Type B pancreatic cell (in vitro differentiated cells): ENCODE measurements at regions not wholly inside any gene's neighbourhood (a gene's known extent, or its start where the extent isn't known, plus 50 kb on each side); places are given as distances from the start of the nearest gene placed in this dataset.

Experiments
- DNase-seq: peaks from one replicate; pipeline ENCODE4 v3.0.0; 2021; ENCODE audit warnings: mixed read lengths; ENCODE audit not compliant: unreplicated experiment; ENCODE audit errors: extremely low spot score
- H3K27ac Mint-ChIP-seq: 2 replicates; pipeline ENCODE4 v1.8.0; 2021; ENCODE audit warnings: mild to moderate bottlenecking, mixed read lengths
- H3K27me3 Mint-ChIP-seq: 2 replicates; pipeline ENCODE4 v1.8.0; 2021; ENCODE audit warnings: mixed read lengths
- H3K36me3 Mint-ChIP-seq: 2 replicates; pipeline ENCODE4 v1.8.0; 2021; ENCODE audit warnings: mixed read lengths
- H3K4me1 Mint-ChIP-seq: one replicate; pipeline ENCODE4 v1.8.0; 2021; ENCODE audit warnings: mixed read lengths; ENCODE audit not compliant: unreplicated experiment
- H3K4me3 Mint-ChIP-seq: 2 replicates; pipeline ENCODE4 v1.8.0; 2021; ENCODE audit warnings: mild to moderate bottlenecking, mixed read lengths
- H3K9me3 Mint-ChIP-seq: 2 replicates; pipeline ENCODE4 v1.8.0; 2021; ENCODE audit warnings: mixed read lengths
- TF ChIP-seq, protein P1 (sequence below): fragments of 200-600 bp; sonication (generic); conservative IDR thresholded peaks from 2 replicates; pipeline ENCODE4 v1.5.0; 2021; ENCODE audit warnings: antibody characterized with exemption, mild to moderate bottlenecking

- Mint-ChIP-seq H3K9me3 (no peaks in the 10 kb centered on the region), H3K4me3 (no peak overlapping the region), H3K27me3 (no peaks in the 10 kb centered on the region), H3K27ac (no peak overlapping the region), H3K36me3 (no peaks in the 10 kb centered on the region), H3K4me1 (no peaks in the 10 kb centered on the region)
- TF ChIP-seq, protein P1, sequence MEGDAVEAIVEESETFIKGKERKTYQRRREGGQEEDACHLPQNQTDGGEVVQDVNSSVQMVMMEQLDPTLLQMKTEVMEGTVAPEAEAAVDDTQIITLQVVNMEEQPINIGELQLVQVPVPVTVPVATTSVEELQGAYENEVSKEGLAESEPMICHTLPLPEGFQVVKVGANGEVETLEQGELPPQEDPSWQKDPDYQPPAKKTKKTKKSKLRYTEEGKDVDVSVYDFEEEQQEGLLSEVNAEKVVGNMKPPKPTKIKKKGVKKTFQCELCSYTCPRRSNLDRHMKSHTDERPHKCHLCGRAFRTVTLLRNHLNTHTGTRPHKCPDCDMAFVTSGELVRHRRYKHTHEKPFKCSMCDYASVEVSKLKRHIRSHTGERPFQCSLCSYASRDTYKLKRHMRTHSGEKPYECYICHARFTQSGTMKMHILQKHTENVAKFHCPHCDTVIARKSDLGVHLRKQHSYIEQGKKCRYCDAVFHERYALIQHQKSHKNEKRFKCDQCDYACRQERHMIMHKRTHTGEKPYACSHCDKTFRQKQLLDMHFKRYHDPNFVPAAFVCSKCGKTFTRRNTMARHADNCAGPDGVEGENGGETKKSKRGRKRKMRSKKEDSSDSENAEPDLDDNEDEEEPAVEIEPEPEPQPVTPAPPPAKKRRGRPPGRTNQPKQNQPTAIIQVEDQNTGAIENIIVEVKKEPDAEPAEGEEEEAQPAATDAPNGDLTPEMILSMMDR, result no peak
- no peak for DNase-seq
These were observed 1267.9 kb downstream of the AMY1C start for GRCh38 chr1:105017587-105017986.

- Mint-ChIP-seq H3K9me3 (no peaks in the 10 kb centered on the region), H3K36me3 (no peaks in the 10 kb centered on the region), H3K27me3 (no peaks in the 10 kb centered on the region), H3K4me3 (no peak overlapping the region), H3K4me1 (no peaks in the 10 kb centered on the region), H3K27ac (no peak overlapping the region)
- TF ChIP-seq, protein P1, result no peak
- DNase-seq, result no peak
These were observed 1274.0 kb downstream of the AMY1C start for GRCh38 chr1:105023719-105024118.

- no peak for DNase-seq
- H3K27me3 Mint-ChIP-seq, result no peaks in the 10 kb centered on the region
- TF ChIP-seq, protein P1, result peak; percentile 9
- H3K27ac Mint-ChIP-seq, result no peak overlapping the region
- no peaks in the 10 kb centered on the region for H3K9me3 Mint-ChIP-seq
- H3K36me3 Mint-ChIP-seq, result no peaks in the 10 kb centered on the region
- no peak overlapping the region for H3K4me3 Mint-ChIP-seq
- H3K4me1 Mint-ChIP-seq, result no peaks in the 10 kb centered on the region
These were observed 1278.3 kb downstream of the AMY1C start for GRCh38 chr1:105027838-105028471.

GRCh38 chr1:105072446-105072845 is 1322.7 kb downstream of the AMY1C start:
- no peak overlapping the region for H3K27ac Mint-ChIP-seq
- DNase-seq, result no peak
- no peak overlapping the region for H3K4me3 Mint-ChIP-seq
- no peaks in the 10 kb centered on the region for H3K9me3 Mint-ChIP-seq
- H3K4me1 Mint-ChIP-seq, result no peaks in the 10 kb centered on the region
- TF ChIP-seq, protein P1, result no peak
- no peaks in the 10 kb centered on the region for H3K27me3 Mint-ChIP-seq
- H3K36me3 Mint-ChIP-seq, result no peaks in the 10 kb centered on the region

- H3K27me3 Mint-ChIP-seq, result no peaks in the 10 kb centered on the region
- no peaks in the 10 kb centered on the region for H3K36me3 Mint-ChIP-seq
- H3K27ac Mint-ChIP-seq, result no peak overlapping the region
- TF ChIP-seq, protein P1, result no peak
- no peak for DNase-seq
- no peak overlapping the region for H3K4me3 Mint-ChIP-seq
- no peaks in the 10 kb centered on the region for H3K9me3 Mint-ChIP-seq
- H3K4me1 Mint-ChIP-seq, result no peaks in the 10 kb centered on the region
These were observed 1323.2 kb downstream of the AMY1C start for GRCh38 chr1:105072850-105073249.

DNA sequence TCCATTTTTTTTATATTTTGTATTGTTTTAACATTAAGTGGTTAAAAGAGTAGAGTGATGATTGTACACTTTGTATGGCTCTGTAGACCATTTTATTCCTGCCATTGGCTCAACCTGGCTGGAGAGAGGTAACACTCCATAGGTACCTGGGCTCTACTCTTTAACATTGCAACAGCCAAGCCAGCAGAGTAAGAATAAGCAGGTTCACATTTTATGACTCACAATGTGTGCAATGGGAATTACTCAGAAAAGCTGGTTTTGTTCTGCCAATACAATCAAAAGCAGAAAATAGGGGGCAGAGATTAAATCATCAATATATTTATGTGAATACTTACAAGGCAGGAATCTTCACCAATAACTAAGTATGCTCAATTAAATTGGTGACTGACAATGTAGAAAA is 1324.0 kb downstream of the AMY1C start:
- H3K27ac Mint-ChIP-seq, result no peak overlapping the region
- no peaks in the 10 kb centered on the region for H3K4me1 Mint-ChIP-seq
- H3K9me3 Mint-ChIP-seq, result no peaks in the 10 kb centered on the region
- H3K4me3 Mint-ChIP-seq, result no peak overlapping the region
- H3K27me3 Mint-ChIP-seq, result no peaks in the 10 kb centered on the region
- no peak for DNase-seq
- H3K36me3 Mint-ChIP-seq, result no peaks in the 10 kb centered on the region
- TF ChIP-seq, protein P1, result no peak
